GM18868 (cell line): ENCODE measurements at regions not wholly inside any gene's neighbourhood (a gene's known extent, or its start where the extent isn't known, plus 50 kb on each side); places are given as distances from the start of the nearest gene placed in this dataset.
"Not testable (repeated sequence)": the region's sequence is repeated elsewhere in the genome, so short reads cannot be mapped to it uniquely, and the experiment has no call there.

ENCODE experiments used
- ATAC-seq: cut with Tn5 transposase; IDR thresholded peaks from one replicate; pipeline ENCODE4 v1.9.1; 2021; ENCODE audit warnings: mild to moderate bottlenecking, moderate library complexity; ENCODE audit not compliant: unreplicated experiment

DNA sequence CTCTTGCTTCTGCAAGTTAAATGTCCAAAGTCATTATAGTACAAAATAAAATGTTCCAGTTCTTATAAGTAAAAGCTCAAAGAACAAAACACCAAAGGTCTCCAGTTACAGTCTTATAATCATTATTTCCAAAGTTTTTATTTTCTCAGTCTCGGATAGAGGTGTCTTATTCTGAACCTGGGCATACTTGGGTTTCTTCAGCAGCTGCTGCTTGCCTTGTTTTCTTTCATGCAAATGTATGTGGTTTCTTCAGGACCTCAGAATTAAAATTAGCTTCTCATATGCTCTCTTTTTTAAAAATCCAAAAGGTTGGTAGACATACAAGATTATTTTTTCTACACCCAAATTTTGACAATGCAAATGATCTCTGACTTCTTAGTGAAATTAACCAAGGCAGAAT lies 383.0 kb downstream of the METTL4 start:
- ATAC-seq: no peak

DNA sequence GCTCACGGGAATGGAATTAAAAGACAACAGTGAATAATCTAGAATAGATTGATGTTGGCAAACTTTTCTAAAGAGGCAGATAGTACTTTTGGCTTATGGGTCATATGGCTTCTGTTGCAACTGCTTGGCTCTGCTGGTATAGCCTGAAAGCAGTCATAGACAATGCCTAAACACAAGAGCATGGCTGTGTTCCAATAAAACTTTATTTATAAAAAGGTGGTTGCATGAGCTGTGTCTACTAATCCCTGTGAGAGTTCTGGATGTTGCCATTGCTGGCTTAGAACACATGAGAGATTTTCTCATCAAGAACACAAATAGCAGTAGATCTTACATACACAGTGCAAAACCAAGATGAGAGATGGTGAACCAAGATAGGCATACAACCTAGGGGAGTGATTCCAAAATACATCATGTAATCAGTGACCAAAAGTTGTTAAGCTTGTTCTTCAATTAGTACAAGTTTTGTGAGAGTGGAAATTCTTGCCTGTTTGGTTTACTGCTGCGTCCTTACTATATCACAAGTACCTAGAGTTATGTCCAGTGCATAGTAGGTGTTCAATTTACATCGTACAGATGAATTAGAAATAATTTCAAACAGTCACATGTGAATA lies 380.0 kb downstream of the METTL4 start:
- no peak for ATAC-seq

DNA sequence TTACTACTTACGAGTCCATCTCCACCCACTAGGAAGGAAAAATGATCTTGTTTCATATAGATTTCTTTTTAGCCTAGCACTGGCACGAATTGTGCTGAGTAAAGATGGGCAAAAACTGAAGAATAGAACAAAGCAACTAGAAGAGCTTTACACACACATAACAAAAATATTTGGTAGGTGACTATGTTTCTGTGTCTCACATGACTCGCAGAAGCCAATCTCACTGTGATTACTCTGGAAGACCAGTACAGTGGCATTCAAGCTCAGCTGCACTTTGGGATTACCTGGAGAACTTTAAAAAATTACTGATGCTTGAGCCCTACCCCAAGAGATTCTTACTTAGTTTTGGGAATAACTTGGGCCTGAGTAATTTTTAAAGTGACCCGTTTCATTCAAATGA lies 378.7 kb downstream of the METTL4 start:
- no peak for ATAC-seq

DNA sequence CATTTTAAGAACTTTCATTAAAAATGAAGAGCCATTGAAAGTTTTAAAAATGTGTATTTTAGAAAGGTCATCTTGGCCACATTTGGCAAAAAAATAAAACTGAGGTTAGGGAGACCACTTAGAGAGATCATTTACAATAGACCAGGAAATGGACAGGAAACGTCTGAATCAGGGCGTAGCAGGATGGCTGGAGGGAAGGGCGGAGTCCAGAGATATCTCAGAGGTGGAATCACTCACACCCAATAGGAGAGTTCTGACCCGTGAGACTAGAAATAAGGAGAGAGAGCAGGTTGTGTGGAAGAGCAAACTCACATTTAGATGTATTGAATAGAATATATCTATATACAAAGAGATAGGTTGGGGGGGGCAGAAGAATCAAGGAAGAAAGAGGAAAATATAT lies 373.4 kb downstream of the METTL4 start:
- no peak for ATAC-seq

DNA sequence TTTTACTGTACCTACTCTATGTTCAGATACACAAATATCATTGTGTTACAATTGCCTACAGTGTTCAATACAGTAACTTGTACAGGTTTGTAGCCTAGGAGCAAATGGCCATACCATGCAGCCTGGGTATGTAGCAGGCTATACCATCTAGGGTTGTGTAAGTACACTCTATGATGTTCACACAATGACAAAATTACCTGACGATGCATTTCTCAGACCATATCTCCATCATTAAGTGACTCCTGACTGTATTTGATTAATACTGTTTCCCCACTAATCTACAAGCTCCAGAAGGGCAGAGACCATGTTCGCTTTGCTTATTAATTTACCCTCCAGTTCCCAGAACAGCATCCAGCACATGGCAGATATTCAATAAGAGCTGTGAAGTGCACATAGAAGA lies 372.2 kb downstream of the METTL4 start:
- ATAC-seq: no peak

DNA sequence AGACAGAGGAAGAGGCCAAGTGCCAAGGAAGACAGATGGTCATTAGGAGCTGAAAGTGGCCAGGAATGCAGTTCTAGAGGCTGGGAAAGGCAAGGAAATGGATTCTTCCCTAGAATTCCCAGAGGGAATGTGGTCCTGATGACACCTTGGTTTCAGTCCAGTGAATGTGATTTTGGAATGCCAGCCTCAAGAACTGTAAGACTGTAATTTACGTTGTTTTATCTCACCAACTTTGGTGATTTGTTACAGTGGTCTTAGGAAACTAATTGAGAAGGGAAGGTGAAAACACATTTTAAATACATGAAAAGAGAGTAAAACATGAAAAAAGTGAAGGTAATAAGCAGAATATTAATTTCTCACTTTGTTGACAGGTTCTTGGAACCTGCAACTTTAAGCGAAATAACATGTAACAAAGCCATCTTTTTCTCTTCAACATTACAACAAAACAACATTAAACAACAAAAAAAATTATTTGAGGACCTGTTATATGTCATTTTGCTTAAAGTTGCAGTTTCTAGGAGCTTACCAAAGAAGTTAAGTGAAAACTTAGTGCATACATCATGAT lies 370.2 kb downstream of the METTL4 start:
- no peak for ATAC-seq

DNA sequence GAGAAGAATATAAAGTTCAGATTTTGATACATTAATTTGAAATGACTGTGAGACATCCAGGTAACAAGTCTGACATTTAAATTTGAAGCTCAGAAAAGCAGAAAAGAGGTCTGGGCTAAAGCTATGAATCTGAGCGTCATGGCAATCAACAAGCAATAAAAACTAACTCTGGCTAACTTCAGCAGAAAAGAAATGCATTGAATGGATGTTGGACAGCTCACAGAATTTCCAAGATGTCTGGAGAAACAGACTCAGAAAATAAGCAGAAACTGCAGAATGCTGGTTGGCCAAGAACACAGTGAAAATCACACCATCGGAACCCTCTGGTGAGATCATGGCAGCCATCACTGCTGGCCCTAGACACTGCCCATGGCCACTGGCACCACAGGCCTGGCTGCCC lies 366.6 kb downstream of the METTL4 start:
- ATAC-seq: no peak

DNA sequence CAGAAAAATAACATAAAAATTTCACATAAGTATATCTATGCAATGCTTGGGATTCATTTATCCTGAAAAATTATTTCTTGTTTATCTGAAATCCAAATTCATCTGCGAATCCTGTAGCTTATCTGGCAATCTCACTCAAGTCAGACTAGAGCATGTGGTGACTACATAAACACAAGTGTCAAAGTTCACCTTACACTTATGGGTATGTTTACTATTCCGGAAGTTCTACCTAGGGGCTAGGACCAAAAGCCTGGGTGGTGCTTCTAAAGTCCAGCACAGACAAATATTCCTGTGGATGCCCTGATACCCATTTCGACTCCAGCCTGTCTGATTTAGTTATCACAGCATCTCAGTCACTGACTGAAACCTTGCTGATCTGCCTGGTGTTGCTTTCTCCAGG lies 364.0 kb downstream of the METTL4 start:
- no peak for ATAC-seq

DNA sequence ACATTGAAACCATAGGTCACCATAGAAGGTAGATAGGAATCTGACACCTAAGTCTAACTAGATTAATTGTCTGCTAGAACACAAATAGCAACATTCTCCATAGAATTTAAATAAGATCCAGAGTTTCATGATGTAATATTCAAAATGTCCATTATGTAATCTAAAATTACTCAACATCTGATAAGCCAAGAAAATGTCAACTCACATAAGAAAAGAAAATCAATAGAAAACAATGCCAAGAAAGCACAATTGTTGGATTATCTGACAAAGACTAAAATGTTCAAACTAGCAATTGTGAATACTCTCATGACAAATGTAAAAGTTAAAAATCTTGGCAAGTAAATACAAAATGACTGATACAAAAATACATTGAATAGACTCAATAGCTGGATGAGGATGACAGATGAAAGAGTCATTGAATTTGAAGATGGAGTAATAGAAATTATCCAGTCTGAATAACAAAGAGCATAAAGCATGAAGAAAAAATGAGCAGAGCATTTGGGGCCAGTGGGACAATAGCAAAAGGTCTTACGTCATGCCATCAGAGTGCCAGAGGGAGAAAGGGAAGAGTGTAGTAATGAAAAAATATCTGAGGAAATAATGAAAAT lies 358.6 kb downstream of the METTL4 start:
- no peak for ATAC-seq

DNA sequence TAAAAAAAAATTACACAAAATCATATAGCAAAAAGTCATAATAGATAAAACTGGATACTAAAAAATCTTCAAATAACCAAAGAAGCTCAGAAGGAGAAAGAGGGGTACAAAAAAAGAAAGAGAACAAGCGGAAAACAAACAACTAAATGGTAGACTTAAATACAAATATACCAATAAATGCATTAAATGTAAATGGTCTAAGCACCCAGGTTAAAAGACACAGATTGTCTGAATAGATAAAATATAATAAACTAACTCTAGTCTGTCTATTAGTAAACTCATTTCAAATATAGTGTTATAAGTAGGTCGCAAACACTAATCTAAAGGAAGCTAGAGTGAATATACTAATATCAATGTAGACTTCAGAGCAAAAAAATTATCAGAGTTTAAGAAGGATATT lies 357.4 kb downstream of the METTL4 start:
- no peak for ATAC-seq

DNA sequence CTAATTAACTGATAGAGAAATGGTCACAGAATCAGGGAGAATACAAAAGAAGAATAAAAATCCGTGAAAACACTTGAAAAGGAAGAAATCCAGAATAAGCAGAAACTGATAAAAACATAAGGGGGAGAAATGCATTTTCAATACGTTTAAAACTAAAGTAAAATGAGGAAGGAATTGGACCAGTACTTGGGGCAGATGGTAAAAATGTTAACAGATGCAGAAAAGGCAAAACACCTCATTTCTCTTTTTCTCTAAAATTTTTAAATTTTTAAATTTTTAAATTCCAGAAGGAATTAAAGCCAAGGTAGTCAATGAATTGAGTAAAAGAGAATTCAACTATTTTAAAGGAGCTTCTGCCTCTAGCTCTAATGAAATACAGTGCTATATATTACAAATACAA lies 353.9 kb downstream of the METTL4 start:
- ATAC-seq: no peak

DNA sequence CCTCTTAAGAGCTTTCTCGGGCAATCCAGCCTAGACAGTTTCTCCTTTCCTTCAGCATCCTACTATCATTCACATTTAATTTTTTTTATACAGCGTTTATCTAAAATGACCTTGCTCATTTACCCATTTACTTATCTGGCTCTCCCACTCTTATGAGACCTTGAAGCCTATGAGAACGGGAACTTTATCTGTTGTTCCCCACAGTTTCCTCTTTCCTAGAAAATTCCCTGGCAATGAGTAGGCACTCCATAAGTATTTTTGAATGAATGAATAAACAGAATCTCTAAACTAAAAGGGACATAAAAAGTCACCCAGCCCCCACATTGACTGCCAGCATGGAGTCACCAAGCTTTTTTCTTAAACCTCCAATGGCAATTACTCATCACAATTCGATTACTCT lies 353.2 kb downstream of the METTL4 start:
- ATAC-seq: no peak

DNA sequence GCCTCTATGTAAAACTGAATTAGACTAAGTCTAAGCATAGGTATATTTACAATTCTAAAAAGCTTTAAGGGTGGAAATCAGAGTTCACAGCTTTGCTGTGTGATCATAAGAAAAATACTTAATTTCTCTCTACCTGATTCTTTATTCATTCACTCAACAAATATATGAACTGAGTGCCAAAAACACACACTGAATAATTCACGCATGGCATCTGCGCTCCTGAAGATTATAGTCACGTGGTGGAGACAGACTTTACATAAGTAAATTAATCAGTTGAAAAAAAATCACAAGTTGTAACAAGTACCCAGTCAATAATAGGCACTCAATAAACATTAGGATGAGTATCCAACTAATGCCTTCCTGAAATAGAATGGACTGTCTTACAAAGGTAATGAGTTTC lies 351.6 kb downstream of the METTL4 start:
- no peak for ATAC-seq

DNA sequence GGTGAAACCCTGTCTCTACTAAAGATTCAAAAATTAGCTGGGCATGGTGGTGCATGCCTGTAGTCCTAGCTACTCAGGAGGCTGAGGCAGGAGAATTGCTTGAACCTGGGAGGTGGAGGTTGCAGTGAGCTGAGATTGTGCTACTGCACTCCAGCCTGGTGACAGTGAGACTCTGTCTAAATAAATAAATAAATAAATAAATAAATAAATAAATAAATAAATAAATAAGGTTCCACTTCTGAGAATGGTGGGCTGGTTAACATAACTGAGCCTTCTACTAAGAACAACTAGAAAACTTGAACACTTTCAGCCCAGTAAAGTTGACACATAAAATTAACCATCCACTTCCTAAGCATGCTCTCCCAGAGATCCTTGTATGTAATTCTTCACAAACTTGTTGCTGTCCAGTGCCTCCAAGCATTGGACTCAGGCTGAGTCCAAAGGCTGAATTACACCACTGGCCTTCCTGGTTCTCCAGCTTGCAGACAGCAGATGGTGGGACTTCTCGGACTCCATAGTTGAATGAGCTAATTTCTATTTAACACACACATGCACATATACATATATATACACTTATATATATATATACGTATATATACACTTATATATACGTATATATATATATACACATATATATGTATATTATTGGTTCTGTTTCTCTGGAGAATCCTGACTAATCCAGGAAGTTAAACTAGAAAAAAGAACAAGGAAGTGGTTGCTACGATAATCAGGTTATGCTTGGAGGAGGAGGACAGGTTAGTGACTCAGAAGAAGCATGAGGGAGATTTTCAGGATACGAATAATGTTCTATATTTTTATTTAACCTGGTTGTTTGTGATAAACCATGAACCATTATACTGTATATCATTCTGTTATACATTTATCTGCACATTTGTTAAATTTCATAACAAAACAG lies 348.8 kb downstream of the METTL4 start:
- no peak for ATAC-seq

DNA sequence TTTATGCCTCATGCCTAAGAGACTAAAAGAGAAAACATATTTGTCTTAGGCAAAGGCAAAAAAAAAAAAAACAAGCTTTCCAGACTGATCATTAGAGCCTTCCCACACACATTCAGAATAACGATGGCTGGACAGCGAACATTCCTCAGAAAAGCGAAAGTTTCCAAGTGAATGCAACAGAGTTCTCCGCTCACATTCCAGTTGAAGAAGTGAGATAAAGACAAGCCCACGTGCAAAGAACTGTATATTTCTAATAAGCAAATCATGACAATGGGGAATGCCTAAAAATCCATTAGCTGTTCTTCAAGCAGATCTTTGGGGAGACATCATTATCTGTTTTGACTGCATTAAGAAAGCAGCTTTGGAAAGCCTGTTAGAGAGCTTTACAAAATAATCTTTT lies 347.9 kb downstream of the METTL4 start:
- ATAC-seq: no peak

DNA sequence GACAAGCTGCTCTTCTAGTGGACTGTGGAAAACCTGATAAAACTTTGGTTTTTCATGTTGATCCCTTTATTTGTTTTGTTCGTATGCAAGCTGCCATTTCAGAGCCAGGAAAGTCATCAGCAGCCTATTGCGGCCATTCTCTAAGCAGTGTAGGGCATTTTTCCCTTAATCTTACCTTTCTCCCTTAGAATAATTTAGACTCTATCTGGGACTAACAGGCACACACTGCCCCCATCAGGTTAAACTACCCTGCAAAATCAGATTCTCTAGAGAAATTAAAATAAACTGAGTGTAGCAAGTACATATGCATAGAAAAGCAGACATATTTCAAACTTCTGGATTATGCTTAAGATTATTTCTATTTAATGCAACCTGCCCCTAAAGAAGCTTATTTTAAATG lies 347.5 kb downstream of the METTL4 start:
- no peak for ATAC-seq

DNA sequence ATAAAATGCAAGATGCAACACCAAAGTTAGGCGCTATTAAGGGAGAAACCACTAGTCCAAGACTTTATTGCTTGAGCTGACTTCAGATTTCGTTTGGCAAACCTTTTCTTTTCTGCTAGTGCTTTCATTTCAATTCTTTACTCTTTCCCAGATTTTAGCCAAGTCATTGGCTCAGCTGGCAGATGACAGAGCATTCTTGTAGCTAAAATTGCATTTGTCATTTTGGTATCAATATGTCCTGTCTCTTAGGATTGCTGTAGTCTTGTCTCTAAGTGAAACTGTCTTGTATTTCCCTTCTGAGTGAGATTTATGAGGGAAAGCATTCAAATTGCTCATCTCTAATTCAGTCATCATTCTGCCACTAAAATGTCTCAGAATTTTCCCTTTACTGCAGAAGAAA lies 335.1 kb downstream of the METTL4 start:
- ATAC-seq: no peak

DNA sequence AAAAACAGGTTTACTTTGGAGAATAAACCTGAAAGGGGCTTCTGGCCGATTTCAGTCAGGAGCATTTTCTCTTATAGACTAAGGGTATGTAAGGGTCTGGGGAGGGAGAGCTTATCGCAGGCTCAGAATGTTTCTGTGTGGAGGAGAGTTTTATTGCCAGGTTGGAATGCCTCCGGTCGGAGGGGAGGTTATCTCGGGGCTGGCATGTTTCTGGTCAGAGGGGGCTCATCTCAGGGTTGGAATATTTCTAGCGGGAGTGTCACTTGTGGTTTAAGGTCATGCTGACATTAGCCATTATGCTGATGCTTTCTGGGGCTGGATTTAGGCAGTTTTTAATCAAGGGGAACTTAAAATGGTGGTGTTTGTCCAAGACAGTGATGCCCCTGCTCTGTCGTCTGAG lies 333.6 kb downstream of the METTL4 start:
- ATAC-seq: no peak

DNA sequence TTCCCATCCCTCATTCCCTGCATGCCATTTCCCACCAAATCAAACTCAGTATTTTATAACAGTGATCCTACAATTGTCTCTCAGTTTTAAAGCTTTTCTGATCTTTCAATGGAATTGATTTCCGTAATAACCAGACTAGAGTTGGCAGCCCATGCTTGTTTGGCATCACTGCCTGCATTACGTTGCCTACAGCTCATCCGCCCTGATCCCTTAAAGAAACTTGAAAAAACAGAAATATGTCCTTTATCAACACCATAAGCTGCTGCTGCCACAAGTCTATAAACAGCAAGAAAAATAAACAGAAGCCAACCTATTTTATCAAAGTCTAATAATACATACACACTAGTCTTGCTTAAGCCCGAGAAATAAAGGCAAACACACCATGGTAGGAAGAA lies 331.0 kb downstream of the METTL4 start:
- no peak for ATAC-seq

DNA sequence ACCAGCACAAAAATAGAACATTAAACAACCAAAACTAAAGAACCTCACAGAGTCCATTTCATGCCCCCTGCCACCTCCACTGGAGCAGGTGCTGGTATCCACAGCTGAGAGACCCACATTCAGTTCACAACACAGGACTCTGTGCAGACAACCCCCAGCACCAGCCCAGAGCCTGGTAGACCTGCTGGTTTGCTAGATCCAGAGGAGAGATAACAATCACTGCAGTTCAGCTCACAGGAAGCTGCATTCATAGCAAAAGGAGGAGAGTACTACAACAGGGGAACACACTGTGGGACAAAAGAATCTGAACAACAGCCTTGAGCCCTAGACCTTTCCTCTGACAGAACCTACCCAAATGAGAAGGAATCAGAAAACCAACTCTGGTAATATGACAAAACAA lies 326.7 kb downstream of the METTL4 start:
- ATAC-seq: no peak

DNA sequence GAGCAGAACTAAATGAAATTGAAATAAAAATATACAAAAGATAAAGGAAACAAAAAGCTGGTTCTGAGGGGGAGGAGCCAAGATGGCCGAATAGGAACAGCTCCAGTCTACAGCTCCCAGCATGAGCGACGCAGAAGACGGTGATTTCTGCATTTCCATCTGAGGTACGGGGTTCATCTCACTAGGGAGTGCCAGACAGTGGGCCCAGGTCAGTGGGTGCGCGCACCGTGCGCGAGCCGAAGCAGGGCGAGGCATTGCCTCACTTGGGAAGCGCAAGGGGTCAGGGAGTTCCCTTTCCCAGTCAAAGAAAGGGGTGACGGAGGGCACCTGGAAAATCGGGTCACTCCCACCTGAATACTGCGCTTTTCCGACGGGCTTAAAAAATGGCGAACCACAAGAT lies 324.2 kb downstream of the METTL4 start:
- not testable (repeated sequence) for ATAC-seq

DNA sequence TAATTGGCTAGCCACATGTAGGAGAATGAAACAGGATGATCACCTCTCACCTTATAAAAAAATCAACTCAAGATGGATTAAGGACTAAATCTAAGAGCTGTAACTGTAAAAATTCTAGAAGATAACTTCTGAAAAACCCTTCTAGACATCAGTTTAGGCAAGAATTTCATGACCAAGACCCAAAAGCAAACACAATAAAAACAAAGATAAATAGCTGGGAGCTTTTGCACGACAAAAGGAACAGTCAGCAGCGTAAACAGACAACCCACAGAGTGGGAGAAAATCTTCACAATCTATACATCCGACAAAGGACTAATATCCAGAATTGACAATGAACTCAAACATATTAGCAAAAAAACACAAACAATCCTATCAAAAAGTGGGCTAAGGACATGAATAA lies 316.3 kb downstream of the METTL4 start:
- ATAC-seq: no peak
